ENCODE measurements at regions not wholly inside any gene's neighbourhood (a gene's known extent, or its start where the extent isn't known, plus 50 kb on each side); places are given as distances from the start of the nearest gene placed in this dataset.

DNA sequence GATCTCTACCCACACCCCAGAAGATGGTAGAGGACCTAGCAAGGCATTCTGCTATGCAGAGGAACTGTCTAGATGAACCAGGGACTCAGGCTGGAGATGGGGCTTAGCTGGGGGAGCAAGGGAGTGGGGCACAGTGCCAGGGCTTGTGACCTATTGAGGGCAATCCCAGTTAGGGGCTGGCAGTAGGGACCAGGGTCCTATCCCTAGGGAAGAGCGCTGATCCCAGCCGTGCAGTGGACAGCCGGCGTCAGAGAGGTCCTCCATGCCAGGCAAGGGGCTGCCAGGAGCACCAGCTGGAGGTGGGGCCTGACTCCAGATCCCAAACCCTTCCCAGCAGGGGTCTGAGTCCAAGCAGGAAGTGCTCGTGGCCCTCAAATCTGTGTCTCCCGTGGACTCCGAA lies 52.7 kb upstream of the NEURL1B start:
- DNase-seq (ENCODE audit: low spot score), result no peak
- no peak for FAIRE-seq

DNA sequence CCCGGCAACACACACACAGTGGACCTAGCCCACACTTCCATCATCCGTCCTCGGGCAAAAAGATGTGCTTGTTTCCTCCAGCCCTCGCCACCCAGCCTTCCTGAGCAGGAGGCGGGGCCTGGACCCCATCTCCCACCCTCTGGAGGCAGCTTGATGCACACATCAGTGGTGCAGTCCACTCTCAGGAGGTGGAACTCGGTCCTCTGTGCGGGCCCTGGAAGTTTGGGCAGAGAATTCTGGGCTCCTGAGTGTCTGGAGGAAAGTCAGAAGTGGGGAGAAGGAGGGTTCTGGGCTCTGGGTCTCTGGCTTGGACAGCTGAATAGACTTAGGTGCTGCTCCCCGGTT lies 54.0 kb upstream of the NEURL1B start:
- FAIRE-seq, result no peak
- DNase-seq (ENCODE audit: low spot score), result no peak

DNA sequence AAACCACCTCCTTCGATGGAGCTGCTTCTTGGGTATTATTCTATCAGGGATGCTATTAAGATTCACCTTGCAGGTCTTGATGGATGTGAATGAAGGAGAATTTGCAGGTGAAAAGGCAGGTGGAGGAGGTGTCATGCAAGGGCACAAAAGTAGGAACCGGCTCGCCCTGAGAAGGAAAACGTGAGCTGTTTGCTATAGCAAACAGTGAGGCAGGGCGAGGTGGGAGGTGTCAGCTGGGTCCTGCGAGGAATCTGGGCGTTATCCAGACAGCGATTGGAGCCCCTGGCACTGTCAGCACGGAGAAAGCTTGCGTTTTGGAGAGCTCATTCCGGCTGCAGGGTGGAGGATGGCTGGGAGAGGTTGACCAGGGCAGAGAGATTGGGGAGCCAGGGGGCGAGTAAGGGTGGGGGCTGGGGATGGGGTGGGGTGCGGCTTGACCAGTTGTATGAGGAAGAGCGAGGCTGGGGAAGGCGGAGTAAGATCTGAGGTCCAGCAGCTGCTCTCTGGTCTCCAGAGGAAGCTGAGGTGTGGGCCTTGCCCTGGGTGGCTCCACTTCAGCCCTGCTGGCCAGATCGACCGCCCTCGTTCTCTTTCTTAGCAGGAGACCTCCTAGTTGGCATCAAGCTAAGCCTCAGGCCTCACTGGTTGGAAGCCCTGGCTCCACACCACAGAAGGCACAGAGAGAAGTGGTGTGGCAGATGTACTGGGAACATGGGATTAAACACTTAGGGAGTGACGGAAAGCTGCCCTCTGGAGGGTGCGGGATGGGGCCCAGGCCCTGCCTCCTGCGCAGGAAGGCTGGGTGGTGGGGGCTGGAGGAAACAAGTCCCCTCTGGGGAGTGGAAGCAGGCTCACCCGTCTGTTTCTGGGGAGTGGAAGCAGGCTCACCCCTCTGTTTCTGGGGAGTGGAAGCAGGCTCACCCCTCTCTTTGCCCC lies 54.7 kb upstream of the NEURL1B start:
- no peak for DNase-seq (ENCODE audit: low spot score)

DNA sequence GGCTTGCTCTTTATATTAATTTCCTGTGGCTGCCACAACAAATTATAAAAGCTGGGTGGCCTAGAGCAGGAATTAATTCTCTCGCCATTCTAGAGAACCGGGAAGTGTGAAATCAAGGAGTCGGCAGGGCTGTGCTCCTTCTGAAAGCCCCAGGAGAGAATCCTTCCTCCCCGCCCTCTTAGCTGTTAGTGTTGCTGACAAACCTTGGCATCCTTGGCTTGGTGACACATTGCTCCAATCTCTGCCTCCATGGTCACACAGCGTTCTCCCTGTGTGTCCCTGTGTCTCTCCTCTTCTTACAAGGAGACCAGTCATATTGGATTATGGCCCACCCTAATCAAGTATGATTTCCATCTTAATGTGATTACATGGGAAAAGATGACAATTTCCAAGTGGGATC lies 55.9 kb upstream of the NEURL1B start:
- DNase-seq (ENCODE audit: low spot score) (no peak), FAIRE-seq (no peak)

More for the DNA sequence above, 54.7 kb upstream of the NEURL1B start:
- no peak for FAIRE-seq

DNA sequence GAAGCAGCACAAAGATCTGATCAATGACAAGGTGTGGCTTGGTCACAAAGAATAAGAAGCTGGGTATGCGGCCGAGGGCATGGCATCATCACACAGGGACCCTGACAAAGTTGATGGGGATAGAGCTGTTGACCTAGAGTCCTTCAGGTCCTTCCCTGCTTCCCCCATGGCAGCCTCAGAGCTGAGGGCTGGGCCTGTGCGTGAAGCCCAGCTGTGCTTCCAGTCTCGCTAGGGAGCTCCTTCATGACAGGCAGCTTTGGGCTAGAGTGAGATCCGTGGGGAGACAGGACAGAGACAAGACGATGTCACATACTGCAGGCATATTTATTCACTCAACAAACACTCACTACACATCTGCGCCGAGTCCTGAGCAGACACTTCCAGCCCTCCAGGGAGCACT lies 56.4 kb upstream of the NEURL1B start:
- DNase-seq (ENCODE audit: low spot score), result no peak

DNA sequence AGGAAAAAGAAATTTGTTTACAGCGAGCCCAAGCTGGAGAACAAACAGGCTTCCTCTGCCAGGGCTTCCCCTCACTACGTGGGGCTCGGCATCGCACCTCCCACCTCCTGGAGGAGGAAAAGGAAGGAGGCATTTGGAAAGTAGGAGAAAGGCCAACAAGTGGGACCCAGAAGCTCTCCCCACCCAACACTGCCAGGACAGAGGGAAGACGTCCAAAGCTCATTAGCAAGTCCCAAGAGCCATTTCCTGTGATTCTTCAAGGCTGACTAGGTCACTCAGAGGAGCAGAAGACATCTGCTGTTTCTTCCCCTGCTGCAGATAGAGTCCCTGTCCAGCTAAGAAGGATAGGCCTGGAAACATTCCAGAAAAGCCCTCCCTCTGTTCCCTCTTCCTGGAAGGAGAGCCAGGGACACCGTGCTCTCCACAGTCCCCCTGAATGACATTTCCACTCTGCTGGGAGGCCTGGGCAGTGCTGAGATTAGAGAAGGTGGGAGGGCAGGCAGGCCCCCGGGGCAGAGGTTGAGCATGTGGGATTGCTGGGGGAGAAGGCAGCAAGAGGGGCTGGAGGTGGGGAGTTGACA lies 57.0 kb upstream of the NEURL1B start:
- FAIRE-seq, result no peak
- no peak for DNase-seq (ENCODE audit: low spot score)

More for the DNA sequence above, 56.4 kb upstream of the NEURL1B start:
- no peak for FAIRE-seq

DNA sequence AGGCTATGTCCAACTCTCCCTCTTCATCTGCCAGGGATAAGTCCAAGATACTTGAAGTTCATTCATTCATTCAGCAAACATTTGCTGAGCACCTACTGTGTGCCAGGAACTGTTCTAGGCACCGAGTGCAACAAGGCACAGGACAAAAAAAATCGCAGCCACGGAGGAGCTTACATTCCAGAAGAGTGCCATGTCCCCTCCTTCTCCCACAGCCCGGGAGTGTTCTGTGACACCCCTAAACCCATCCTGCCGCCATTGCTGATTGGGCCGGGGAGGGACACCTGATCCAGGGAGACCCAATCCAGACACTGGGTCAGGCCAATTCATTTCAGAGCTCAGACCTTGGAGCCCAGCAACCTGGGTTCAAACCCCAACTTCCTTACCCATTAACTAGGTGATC lies 58.1 kb upstream of the NEURL1B start:
- DNase-seq (ENCODE audit: low spot score) (no peak), FAIRE-seq (no peak)

DNA sequence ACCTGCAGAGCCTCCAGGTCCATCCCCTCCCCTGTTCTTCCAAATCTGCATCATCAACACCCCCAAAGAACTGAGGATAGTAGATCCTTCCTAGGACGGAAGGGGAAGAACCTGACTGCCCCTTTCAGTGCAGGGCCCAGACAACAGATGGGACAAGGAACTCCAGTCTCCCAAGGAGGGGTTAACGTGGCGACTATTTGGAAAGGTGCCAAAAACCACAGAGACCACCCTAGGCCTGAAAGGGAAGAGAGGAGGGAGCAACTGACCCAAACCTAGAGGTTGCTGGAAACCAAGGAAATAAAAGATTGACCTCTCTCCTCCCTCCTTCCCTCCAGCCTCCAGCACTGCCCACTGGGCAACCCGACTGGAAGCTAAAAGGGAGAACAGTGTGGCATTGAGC lies 59.7 kb upstream of the NEURL1B start:
- no peak for DNase-seq (ENCODE audit: low spot score)

DNA sequence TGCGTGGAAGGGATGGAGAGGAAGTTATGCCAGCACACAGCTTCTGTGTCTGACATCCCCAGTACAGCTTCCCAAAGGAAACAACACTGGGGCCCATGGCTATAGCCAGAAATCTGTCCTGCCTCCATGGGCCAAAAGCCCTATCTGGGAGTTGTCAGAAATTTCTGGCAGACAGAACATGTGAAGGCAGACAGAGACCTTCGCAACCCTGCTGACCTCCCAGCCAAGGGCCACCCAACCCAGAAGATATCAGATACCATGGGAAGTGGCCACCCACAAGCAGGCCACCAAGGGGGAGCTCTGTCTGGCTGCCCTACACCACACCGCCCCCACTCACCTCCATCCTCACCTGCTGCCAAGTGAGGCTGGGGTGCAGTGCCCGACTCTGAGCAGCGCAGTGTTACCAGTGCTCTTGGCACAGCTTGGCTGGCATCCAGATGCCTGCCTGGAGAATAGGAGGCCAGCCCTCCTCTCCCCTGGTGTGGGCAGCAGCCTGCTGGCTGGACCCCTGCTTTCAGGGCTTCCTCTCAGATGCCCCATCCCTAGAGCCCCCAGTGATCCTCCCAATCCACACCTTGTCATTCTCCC lies 61.6 kb upstream of the NEURL1B start:
- FAIRE-seq, result no peak

More for the DNA sequence above, 59.7 kb upstream of the NEURL1B start:
- no peak for FAIRE-seq

DNA sequence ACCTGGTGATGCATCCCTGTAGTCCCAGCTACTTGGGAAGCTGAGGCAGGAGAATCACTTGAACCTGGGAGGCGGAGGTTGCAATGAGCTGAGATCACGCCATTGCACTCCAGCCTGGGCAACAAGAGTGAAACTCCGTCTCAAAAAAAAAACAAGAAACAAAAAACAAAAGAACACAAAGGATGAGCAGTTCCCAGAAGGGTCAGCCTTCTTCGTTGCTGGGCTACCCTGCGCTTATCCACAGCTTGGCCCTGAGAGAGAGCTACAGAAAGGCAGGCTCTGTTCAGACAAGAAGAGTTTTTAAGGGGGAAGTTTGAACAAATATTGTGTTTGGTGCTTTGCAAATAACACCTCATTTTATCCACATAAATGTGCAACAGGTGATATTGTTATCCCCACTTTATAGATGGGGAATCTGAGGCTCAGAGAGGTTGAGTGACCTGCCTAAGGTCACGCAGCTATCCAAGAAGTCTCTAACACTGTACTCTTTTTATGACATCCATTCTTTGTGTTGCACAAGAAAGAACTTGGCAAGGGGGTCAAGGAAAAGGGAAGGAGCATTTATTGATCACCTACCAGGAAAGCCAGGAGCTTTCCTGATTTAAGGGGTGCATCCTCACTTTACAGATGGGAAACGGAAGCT lies 63.7 kb upstream of the NEURL1B start:
- FAIRE-seq, result no peak
- no peak for DNase-seq (ENCODE audit: low spot score)

More for the DNA sequence above, 61.6 kb upstream of the NEURL1B start:
- DNase-seq (ENCODE audit: low spot score), result no peak

DNA sequence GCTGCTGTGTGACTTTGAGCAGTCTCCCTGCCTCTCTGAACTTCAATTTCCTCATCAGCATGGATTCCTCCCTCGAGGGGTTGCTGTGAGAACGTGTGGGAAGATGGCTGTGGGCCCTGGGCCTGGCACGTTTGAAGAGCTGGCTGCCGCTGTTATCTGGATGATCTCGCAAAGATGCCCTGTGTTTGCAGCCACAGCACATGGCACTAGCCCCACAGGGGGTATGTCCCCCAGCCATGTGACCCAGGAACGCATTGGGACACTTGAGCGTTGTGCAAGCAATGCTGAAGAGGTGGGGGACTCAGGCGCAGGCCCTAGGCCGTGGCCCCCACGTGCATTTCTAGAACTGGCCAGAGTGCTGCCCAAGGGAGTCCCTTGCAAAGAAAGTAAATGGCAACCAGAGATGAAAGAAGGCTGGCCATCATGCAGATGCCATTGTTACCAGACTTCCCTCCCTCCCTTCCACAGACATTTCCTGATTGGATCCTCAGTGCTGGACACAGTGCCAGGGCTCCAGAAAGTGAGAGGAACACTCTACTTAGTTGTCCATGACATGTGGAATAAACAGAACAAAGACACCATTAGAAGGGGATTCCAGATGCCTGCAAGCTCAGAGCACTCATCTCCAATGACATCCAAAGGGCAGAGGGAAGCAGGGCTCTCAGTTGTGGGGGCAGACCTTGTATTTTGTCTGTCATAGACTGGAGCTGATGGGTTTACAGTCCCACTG lies 65.1 kb upstream of the NEURL1B start:
- no peak for DNase-seq (ENCODE audit: low spot score)
- no peak for FAIRE-seq

DNA sequence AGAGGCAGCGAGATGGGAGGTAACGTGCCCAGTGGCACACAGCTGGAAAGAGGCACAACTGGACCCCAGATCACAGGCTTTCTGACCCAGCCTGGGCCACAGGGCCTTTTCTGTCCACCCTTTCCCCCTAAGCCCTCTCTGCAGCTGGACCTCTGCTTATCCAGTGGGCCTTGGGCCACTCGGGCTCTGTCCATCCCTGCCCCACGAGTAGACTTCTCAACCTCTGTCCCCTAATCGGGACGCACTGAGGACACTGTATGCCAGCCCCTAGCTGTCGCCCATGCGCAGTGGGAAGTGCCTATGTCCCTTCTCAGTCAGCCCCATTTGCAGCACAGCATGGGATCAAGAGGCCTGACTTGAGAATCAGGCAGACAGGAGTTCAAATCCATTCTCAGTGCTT lies 65.6 kb upstream of the NEURL1B start:
- DNase-seq (ENCODE audit: low spot score), result no peak
- FAIRE-seq, result no peak

DNA sequence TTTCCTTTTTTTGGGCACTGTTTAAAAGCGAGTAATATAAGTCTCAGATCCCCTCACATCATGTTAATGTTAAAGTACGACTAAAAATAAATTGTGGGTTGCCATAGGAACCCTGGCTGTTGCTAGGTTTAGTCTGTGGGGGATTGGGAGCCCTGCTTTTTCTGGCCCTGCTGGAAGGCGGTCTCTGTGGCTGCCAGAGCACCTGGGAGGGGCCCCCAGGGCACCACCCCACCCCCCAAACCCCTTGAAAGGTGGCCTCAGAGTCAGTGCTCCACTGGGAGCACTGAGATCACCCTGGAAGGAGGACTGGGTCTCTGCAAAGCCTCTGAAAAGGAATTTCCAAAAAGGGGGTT lies 66.2 kb upstream of the NEURL1B start:
- no peak for FAIRE-seq

DNA sequence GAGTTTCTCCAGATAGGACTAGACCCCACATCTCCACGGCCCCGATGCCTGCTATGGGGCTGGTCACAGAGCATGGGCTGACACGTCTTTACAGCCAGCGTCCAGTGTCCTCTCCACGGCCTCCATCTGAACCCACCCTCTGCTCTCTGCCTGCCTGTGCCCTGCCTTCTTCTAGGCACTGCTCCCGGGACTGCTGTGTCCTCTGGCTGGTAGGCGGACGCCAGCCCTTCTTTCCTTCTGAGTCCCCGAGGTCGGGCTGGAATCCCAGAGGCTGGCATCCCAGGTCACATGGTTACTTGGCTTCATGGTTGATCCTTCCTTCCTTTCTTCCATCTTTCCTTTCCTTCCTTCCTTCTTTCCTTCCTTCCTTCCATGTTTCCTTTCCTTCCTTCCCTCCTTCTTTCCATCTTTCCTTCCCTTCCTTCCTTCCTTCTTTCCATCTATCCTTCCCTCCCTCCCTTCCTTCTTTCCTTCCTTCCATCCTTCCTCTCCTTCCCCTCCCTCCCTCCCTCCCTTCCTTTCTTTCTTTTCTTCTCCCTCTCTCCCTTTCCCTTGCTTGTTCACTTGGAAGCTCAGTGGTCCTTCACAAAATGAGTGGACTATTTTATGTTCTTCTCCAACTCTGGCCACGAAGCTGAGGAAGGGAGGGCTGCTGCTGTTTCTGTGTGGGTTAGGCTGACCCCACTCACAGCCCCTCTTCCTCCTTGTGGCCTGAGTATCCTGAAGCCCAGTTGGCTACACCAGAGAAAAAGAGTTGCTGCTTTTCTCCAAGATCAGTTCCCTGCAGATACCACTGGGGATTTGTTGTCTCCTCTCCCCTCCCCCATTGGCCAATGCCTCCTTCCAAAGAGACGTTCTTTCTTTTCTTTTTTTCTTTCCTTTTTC lies 66.8 kb upstream of the NEURL1B start:
- FAIRE-seq (no peak), DNase-seq (ENCODE audit: low spot score) (no peak)

More for the DNA sequence above, 66.2 kb upstream of the NEURL1B start:
- DNase-seq (ENCODE audit: low spot score), result no peak

DNA sequence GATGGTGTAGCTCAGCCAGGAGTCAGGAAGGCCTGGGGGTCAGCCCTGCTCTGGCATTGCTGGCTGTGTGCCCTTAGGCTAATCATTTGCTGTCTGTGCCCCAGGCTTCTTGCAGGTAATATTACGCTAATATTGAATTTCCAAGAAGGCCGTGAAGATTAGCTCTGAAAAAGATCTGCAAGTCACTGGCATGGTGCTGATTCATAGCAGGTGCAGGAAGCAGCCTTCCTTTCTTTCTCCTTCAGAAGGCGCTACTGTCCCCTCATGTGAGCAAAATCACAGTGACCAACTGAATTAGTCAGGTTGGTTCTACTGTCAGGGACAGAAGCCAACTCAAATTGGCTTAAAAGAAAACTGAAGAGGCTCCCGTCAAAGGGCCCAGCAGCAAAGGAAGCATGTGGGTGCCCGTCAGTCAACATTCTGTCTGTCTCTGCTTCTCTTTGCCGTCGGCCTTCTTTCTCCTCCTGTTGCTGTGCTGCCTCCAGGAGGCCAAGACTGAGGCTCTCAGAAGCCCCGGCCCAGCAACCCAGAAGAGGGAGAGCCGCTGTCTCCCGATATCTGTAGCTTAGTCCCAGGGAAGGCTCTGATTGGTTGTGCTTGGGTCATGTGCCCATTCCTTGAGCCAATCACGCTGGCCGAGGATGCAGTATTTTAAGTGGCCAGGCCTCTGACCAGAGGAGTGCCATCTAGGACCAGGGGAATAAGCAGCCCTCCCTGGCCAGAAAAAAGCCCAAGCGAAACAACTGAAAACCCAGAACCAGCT lies 67.8 kb upstream of the NEURL1B start:
- FAIRE-seq (no peak), DNase-seq (ENCODE audit: low spot score) (no peak)

DNA sequence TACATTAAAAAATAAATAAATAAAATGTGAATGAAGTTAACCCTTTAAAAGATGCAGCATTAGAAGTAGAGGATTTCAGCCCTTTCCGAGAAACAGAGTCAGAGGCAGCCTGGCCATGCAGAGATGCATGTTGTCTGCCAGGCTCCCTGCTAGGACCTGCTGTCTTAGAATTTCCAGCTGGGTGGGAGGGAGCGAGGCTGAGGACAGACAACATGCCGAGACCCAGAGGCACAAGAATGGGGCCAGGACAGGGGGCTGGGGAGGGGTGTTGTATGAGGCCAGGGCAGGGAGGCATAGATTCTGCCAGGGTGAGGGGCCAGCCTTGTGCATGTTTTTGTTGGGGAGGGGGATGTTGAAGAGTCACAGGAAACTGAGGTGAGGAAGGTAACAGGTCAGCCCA lies 68.6 kb upstream of the NEURL1B start:
- no peak for DNase-seq (ENCODE audit: low spot score)
- FAIRE-seq, result no peak

DNA sequence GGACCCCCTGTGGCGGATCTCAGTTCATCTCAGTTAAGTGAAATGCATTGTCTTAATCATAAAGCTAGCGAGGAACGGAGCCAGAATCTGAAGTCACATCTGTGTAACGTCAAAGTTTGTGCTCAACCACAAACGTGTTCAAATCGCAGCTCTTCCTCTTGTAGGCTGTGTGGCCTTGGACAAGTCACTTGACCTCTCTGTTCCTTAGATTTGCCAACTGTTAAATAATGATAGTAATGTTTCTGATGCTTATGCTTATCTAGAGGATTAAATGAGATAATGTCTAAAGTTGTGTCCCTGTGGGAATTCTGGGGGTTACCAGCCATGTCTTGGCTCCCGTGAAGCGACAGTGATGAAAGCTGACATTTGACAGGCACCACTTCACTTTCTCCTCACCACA lies 69.2 kb upstream of the NEURL1B start:
- no peak for DNase-seq (ENCODE audit: low spot score)
- FAIRE-seq, result no peak

DNA sequence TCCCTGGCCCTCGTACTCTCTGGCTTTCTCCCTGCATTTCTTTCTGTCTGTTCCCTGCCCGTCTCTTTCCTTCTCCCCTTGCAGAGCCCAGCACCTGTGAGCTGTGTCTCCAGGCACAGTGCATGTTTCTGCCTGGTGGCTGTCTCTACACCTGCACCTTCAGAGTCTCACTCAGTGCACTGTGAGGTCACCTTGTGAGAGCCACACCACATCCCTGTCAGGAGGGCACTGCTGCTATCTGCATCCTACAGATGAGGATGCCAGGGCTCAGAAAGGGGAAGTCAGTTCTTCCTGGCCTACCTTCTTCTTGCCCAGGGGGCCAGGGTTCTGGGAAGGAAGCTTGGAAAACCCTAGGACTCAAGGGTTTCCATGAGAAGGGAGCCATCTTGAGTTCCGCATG lies 69.7 kb upstream of the NEURL1B start:
- DNase-seq (ENCODE audit: low spot score), result no peak
- no peak for FAIRE-seq

DNA sequence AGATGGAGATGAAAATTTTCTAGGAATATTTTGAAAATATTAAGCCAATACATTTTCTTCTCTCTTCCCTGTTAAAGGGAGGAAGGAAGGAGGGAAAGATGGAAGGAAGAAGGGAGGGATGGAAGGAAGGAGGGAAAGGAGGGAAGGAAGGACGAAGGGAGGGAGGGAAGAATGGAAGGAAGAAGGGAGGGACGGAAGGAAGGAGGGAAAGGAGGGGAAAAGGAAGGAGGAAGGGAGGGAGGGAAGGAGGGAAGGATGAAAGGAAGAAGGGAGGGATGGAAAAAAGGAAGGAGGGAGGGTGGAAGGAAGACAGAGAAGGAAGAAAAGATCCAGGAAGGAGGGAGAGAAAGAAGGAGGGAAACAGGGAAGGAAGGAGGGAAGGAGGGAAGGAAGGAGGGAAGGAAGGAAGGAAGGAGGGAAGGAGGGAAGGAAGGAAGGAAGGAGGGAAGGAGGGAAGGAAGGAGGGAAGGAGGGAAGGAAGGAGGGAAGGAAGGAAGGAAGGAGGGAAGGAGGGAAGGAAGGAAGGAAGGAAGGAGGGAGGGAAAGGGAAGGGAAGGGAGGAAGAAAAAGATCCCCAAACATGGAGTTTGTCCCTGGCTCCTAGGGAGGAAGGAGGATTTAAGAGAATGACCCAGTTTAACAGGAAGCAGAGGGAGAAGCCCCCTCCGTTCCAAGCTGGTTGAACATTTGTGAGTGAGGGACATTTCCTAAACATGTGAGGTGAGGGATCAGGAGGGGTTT lies 70.3 kb upstream of the NEURL1B start:
- DNase-seq (ENCODE audit: low spot score) (no peak), FAIRE-seq (no peak)
